HEK293 (cell line): ENCODE measurements at regions not wholly inside any gene's neighbourhood (a gene's known extent, or its start where the extent isn't known, plus 50 kb on each side); places are given as distances from the start of the nearest gene placed in this dataset.

ENCODE experiments used
- KLF7 ChIP-seq: fragments of 450-650 bp; formaldehyde crosslinking; IDR thresholded peaks from 2 replicates; pipeline ENCODE4 v1.5.1; 2016; ENCODE audit warnings: missing biosample characterization, missing genetic modification characterization, borderline replicate concordance
- ZNF24 ChIP-seq: fragments of 450-650 bp; formaldehyde crosslinking; IDR thresholded peaks from 2 replicates; pipeline ENCODE4 v1.5.1; 2016; ENCODE audit warnings: missing biosample characterization, missing genetic modification characterization
- TF ChIP-seq, protein P1 (sequence below): fragments of 450-650 bp; formaldehyde crosslinking; IDR thresholded peaks from 2 replicates; pipeline ENCODE4 v1.5.1; 2016; ENCODE audit warnings: missing biosample characterization, missing genetic modification characterization
- TF ChIP-seq, protein P2 (sequence below): sonication (generic); formaldehyde crosslinking; IDR thresholded peaks from 2 replicates; pipeline ENCODE4 v1.8.1; 2022; ENCODE audit warnings: mild to moderate bottlenecking, moderate library complexity, missing genetic modification reagents

DNA sequence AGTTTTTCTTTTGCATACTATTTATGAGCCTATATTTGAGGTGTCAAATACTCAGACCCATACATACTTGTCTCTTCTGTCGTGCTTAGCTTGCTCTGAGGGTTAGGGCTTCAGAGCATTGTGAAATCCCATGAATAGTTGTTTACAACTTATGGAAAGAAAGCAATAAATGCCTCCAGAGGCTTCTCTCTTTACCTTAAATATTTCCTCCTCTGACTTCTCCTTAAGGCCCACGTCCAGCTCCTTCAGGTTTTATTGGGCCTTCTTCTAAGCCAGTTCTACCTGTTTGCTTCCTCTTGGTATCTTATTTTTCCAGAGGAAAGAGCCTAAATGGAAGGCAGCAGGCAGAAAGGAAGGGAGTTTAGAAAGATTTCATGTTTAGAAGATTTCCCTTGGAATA lies 218.6 kb downstream of the SPTSSA start:
- TF ChIP-seq ZNF24 (tag by site-specific recombination) (no peak), KLF7 (tag by site-specific recombination) (no peak)
- TF ChIP-seq, protein P1, sequence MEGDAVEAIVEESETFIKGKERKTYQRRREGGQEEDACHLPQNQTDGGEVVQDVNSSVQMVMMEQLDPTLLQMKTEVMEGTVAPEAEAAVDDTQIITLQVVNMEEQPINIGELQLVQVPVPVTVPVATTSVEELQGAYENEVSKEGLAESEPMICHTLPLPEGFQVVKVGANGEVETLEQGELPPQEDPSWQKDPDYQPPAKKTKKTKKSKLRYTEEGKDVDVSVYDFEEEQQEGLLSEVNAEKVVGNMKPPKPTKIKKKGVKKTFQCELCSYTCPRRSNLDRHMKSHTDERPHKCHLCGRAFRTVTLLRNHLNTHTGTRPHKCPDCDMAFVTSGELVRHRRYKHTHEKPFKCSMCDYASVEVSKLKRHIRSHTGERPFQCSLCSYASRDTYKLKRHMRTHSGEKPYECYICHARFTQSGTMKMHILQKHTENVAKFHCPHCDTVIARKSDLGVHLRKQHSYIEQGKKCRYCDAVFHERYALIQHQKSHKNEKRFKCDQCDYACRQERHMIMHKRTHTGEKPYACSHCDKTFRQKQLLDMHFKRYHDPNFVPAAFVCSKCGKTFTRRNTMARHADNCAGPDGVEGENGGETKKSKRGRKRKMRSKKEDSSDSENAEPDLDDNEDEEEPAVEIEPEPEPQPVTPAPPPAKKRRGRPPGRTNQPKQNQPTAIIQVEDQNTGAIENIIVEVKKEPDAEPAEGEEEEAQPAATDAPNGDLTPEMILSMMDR (tag by site-specific recombination): no peak
- TF ChIP-seq, protein P2, sequence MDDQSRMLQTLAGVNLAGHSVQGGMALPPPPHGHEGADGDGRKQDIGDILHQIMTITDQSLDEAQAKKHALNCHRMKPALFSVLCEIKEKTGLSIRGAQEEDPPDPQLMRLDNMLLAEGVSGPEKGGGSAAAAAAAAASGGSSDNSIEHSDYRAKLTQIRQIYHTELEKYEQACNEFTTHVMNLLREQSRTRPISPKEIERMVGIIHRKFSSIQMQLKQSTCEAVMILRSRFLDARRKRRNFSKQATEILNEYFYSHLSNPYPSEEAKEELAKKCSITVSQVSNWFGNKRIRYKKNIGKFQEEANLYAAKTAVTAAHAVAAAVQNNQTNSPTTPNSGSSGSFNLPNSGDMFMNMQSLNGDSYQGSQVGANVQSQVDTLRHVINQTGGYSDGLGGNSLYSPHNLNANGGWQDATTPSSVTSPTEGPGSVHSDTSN (CRISPR knock-in tag): no peak
